Stimulated activated CD8-positive, alpha-beta memory T cell treated with anti-CD3 and anti-CD28 coated beads, Interleukin-4, amount 100 ng/mL, for 4 hours (primary cell): ENCODE measurements at regions not wholly inside any gene's neighbourhood (a gene's known extent, or its start where the extent isn't known, plus 50 kb on each side); places are given as distances from the start of the nearest gene placed in this dataset.
A peak's percentile ranks its signal among the peaks of the same experiment; 100 is the strongest.

Experiments
- DNase-seq, 2 donors: peaks; one replicate each; pipeline ENCODE4 v3.0.0-alpha.2; 2020; ENCODE audit warnings: low read depth in 2 of 2, low spot score in 1 of 2

GRCh38 chr7:35537067-35538023 lies 157.6 kb downstream of the HERPUD2 start:
- DNase-seq: peak; percentile 37 to 57

DNA sequence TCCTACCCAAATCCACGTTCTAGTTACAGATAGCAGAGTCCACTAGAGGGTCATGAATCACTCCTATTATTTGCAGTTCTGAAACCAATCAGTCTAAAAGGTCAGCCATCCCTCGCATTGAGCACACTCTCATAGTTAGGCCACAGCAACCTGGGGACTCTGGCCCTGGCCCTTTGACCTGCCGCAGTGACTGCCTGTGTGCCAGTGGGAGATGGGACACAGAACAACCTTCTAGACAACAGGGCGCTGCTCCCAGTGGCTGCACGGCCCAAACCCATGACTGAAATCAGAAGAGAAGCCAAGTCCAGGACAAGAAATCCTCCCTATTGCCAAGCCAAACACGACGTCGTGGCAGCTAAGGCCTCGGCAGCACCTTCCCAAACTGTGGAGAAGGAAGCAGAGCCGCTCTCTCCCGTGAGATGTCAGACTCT lies 158.5 kb downstream of the HERPUD2 start:
- no peak for DNase-seq

GRCh38 chr7:35533902-35534301 lies 161.0 kb downstream of the HERPUD2 start:
- DNase-seq: no peak

DNA sequence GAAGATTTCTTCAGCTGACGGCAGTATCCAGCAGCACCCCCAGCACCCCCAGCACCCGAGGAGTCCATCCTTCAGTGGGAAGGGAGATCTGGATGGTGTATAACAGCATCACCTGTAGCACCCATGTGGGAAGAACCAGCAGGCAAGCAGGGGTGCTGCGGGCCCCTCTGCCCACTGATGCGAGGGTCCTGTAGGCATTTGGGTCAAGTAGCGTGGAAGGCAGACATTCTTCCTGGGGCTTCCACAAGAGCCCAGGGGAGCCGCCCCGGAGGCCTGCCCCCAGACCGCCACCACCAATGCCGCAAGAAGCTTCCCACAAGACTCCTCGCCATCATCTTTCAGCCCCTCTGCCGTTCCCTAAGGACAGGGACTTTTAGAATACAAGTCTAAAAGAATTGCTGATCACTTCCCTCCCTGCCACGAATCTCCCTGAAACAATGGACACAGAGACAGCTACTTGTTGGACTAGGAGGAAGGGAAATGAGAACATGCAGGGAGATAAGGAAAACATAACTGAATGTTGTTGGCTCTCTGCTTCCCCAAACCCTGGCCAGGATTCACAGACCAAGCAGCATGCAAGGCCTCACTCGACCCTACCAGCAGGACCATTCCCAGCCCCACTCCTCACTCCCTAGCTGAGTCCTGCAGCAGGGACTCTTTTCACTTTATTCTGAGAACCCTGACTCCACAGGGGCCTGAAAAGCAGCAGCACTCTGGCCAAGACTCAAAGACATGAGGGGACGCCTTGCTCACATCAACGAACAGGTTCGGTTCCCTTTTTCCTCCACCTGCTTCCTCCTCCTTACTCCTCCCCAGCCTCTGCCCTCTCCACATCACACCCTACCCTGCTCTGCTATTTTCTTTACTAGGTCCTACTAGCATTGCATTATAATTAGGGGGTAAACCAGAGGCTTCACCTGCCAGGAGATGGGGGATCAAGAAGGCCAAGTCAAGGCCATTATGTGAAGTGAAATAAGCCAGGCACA lies 164.5 kb downstream of the HERPUD2 start:
- DNase-seq: no peak

DNA sequence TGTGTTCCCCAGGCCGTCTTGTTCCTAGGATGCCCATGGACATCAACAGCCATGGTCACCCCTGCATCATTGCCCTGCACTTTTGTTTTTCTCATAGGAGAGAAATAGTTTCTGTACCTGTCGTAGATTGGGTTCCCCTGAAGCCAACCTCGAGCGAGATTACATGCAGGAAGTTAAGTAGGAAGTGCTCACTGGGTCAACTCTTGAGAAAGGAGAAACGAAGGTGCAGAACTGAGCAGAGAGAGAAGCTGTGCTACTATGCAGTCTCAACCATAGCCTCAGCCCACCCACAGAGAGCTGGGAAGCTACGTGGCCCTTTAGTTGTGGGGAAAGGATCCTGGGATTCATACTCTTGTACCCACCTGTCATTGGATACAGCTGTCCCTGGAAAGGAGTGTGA lies 165.2 kb downstream of the HERPUD2 start:
- no peak for DNase-seq

DNA sequence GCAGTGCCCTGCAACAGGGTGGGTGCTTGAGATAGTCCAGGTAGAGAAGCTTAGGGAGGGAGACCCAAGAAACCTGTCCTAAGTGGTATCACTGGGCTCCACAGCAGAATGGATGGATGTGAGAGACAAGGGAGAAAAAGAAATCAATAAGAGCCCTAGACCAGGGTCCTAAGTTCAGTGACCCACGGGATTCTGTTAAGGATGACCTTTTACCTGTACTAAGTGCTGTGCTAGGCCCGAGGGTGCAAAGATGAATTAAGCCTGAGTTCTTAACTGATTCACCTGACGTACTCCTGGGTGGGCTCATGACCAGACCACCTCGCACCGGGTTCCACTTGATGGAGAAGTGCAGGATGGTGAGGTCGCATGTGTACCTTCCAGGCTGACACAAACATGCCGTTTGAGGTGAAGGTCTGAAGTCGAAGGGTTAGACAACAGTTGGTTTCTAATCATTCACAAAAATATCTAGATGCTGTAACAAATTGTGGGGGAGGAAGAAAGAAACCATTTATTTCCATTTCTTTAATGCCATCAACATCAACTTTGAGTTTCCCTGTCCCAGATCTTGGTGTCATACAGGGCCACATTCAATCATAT lies 166.5 kb downstream of the HERPUD2 start:
- no peak for DNase-seq

- no peak for DNase-seq
These were observed 168.3 kb downstream of the HERPUD2 start for GRCh38 chr7:35526645-35527044.

- no peak for DNase-seq
These were observed 170.7 kb downstream of the HERPUD2 start for GRCh38 chr7:35524112-35524804.

GRCh38 chr7:35523292-35523691 lies 171.6 kb downstream of the HERPUD2 start:
- no peak for DNase-seq

DNA sequence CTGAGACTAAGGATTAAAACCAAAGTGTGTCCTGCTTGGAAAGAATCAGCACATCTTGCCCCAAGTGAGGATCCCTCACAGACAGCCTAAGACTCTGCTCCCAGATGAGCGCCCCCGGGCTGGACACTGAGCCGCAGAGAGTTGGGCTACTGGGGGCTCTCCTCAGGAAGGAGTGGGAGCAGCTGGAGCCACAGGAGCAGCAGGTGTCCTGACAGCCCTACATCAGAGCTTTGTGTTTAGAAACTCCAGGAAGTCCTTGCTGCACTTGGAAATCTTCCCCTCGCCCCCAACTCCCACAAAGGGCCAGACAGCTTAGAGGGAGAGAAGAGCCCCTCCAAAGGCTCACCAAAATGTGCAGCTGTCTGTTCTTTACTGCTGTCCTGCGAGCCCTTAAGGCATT lies 172.2 kb downstream of the HERPUD2 start:
- DNase-seq: no peak

- DNase-seq: no peak
These were observed 173.0 kb downstream of the HERPUD2 start for GRCh38 chr7:35521941-35522340.

DNA sequence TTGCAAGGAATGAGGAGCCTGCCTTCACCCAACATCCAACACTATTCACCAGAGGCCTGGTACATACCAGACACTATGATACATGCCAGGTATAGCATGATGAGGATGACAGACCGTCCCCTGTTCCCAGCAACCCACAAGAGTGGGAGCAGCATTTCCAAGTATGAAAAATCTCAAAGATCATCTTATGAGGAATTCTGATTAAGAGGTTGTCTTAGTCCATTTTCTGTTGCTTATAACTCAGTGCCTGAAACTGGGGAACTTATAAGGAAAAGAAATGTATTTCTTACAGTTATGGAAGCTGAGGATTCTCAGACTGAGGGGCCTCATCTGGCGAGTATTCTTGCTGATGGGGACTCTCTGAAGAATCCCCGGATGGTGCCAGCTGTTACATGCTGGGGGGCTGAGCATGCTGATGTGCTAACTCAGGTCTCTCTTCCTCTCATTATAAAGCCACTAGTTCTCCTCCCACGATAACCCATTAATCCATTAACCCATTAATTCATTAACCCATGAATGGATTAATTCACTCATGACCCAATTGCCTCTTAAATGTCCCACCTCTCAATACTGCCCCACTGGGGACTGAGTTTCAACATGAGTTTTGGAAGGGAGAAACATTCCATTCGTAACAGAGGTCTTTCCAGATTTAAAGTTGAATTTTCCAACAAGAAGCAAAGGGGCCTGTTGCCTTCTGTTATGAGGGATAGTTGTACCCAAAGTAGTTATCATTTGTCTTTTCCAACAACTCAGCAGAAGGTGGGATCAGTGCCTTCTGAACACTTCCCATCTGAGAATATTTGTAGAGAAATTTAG lies 173.9 kb downstream of the HERPUD2 start:
- no peak for DNase-seq

DNA sequence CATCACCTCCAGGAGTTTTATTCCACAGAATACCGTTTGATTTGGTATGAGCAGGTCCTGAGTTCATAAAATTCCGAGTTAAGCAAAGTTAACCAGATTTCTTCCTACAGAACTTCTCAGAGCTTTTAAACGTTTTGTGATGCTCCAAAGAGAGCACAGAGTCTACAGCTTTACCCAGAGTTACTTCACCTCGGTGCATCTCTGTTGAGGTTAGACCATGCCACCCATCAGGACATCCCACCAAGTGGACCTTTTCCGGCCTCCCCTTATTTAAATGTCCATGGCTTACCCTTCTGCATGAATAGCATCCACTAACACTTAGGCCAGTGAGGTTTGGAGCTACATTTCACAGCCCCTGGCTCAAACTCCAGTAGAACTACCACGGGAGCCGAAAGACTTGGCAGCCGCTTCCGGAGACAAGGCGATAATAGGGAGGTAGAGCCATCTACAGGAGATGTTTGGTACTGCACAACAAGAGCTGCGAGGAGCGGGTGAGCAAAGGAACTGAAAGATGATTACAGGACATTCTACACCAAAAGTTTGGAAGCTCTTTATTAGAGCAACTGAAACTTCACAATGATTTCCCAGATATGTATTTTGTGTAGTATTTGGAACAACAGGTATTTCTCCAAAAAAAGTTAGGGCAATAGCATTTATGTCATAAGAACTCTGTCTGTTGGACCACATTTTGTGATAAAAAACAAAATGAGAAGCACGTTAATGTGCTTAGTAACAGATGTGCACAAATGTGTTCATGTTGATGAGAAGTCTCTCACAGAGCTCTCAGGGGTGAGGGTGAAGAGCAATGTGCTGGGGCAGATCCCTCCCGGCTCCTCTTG lies 174.7 kb downstream of the HERPUD2 start:
- no peak for DNase-seq

DNA sequence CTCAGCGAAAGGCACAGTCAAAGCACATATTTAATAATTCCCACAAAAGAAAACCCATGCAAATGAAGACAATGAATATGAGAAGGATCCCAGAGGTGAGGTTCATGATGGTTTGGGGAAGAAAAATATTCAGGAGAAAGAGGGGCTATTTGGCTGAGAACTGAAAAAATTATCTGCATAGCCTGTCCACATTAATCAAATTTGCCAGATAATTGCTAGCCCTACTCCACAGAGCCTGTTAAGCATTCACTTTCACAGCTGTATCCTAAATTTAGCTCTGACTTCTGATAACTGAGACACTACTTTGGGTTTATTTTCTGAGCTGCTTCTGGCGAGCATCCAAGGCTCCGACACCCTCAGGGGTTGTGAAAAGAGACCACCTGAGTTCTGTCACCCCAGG lies 176.2 kb downstream of the HERPUD2 start:
- DNase-seq: no peak

- DNase-seq: no peak
These were observed 178.4 kb downstream of the HERPUD2 start for GRCh38 chr7:35516498-35516897.

DNA sequence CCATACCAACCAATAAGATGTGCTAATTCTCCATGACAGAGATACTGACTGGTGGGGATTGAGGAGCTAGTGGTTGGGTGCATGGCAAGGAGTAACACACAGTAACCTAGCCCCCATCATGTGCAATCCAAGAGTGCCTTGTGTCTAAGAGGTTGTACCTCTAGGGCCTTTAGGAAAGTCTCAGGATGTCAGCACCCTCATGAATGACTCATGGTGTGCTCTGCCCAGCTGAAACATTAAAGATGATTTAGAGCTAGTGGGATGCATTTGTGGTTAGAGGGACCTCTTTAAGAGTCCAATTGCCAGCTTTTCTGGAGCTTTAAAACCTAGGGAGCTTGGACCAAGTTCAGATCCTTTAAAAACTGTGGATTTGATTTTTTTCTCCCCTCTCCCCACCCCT lies 181.1 kb downstream of the HERPUD2 start:
- no peak for DNase-seq

GRCh38 chr7:35513195-35513594 lies 181.7 kb downstream of the HERPUD2 start:
- DNase-seq: no peak

DNA sequence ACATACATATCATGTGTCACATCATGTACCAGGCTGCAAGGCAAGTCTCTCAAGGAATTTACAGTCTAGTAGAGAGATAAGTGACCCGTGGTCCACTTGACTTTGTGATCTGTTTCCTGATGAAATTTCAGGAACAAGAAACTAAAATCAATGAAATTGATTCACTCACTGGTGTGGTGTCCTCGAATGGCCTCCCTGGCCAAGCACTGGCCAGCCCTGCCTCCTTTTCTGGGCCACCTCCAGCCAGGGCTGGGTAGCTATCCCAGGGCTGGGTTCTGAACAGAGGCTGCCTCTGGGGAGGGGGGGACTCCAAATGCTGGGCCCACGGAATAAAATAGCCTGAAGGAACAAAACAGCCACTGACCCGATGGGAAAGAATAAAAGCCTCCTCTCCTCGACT lies 182.2 kb downstream of the HERPUD2 start:
- DNase-seq: no peak
